Osteocyte (in vitro differentiated cells): ENCODE measurements at regions not wholly inside any gene's neighbourhood (a gene's known extent, or its start where the extent isn't known, plus 50 kb on each side); places are given as distances from the start of the nearest gene placed in this dataset.

Source experiments
- DNase-seq: peaks from one replicate; pipeline ENCODE4 v3.0.0; 2021; ENCODE audit warnings: mixed read lengths; ENCODE audit not compliant: unreplicated experiment; ENCODE audit errors: extremely low spot score
- H3K27ac Mint-ChIP-seq: one replicate; pipeline ENCODE4 v1.8.0; 2021; ENCODE audit warnings: mild to moderate bottlenecking, mixed read lengths; ENCODE audit not compliant: unreplicated experiment
- H3K27me3 Mint-ChIP-seq: one replicate; pipeline ENCODE4 v1.8.0; 2021; ENCODE audit warnings: mixed read lengths; ENCODE audit not compliant: unreplicated experiment
- H3K36me3 Mint-ChIP-seq: one replicate; pipeline ENCODE4 v1.8.0; 2021; ENCODE audit warnings: mixed read lengths; ENCODE audit not compliant: unreplicated experiment
- H3K4me1 Mint-ChIP-seq: one replicate; pipeline ENCODE4 v1.8.0; 2021; ENCODE audit warnings: mixed read lengths; ENCODE audit not compliant: unreplicated experiment
- H3K4me3 Mint-ChIP-seq: one replicate; pipeline ENCODE4 v1.8.0; 2021; ENCODE audit warnings: mild to moderate bottlenecking, moderate library complexity, mixed read lengths; ENCODE audit not compliant: unreplicated experiment
- H3K9me3 Mint-ChIP-seq: one replicate; pipeline ENCODE4 v1.8.0; 2021; ENCODE audit warnings: mixed read lengths; ENCODE audit not compliant: unreplicated experiment
- CTCF ChIP-seq: fragments of 200-600 bp; sonication (generic); IDR thresholded peaks from 2 replicates; pipeline ENCODE4 v1.5.0; 2021; ENCODE audit warnings: antibody characterized with exemption, mild to moderate bottlenecking, moderate library complexity

GRCh38 chr1:217921126-217921904 lies 290.2 kb downstream of the SPATA17 start:
- no peak overlapping the region for H3K4me3 Mint-ChIP-seq
- no peaks in the 10 kb centered on the region for H3K27me3 Mint-ChIP-seq
- no peak for DNase-seq
- no peaks in the 10 kb centered on the region for H3K36me3 Mint-ChIP-seq
- H3K27ac Mint-ChIP-seq = no peak overlapping the region
- TF ChIP-seq CTCF = no peak
- no peaks in the 10 kb centered on the region for H3K4me1 Mint-ChIP-seq
- no peaks in the 10 kb centered on the region for H3K9me3 Mint-ChIP-seq

- no peaks in the 10 kb centered on the region for H3K36me3 Mint-ChIP-seq
- H3K27me3 Mint-ChIP-seq = no peaks in the 10 kb centered on the region
Measured at GRCh38 chr1:217924924-217925323, 293.8 kb downstream of the SPATA17 start.

DNA sequence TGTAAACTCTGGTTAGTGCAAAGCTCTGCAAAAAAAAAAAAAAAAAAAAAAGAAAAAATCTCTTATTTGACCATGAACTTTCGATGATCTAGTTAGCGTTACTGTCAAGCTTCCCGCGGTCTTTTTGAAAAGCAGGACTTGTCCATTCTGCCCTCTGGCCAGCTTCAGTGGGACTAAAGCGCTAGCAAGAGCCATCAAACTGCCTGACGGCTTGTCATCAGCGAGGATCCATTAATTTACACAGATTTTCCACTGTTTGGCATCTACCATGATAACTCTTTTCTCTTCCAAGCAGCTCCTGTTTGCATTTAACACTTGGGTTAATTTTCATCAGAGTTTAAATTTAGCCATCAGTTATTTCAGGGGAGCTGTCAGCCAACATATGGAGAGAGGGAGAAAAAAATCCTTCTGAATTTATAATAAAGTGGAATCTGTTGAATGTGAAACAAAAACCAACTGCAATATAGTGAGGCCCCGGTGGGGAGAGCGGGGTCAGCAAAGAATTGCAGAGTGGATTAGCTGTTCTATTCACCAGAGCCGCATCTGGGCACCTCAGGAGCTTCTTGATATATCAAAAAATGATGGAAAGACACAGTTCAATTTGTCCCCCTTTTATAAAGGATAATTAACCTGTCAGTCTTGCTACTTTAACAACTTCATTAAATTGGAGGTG lies 298.2 kb downstream of the SPATA17 start:
- peaks cover 4% of the 10 kb centered on the region for H3K27me3 Mint-ChIP-seq
- TF ChIP-seq CTCF = no peak
- no peak overlapping the region for H3K27ac Mint-ChIP-seq
- H3K9me3 Mint-ChIP-seq = no peaks in the 10 kb centered on the region
- DNase-seq = no peak
- H3K36me3 Mint-ChIP-seq = no peaks in the 10 kb centered on the region
- H3K4me3 Mint-ChIP-seq = no peak overlapping the region
- H3K4me1 Mint-ChIP-seq = no peaks in the 10 kb centered on the region

More at GRCh38 chr1:217924924-217925323, 293.8 kb downstream of the SPATA17 start:
- TF ChIP-seq CTCF = no peak
- no peak for DNase-seq
- Mint-ChIP-seq H3K4me3 (no peak overlapping the region), H3K27ac (no peak overlapping the region), H3K4me1 (no peaks in the 10 kb centered on the region), H3K9me3 (no peaks in the 10 kb centered on the region)

DNA sequence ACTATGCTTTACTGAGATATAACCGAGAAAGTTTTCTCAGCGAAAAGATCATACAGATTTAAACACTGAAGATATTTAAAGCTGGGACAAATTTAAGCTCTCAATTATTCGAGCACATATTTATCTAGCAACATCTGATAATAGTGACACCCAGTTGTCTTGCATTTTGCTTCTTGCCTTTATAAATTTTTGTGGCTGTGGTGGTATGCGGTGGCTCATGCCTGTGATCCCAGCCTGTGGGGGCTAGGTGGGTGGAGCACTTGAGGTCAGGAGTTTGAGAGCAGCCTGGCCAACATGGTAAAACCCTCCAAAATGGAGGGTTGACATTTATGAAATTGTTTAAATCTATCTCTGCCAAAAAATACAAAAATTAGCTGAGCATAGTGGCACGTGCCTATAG lies 312.2 kb downstream of the SPATA17 start:
- H3K27ac Mint-ChIP-seq = no peak overlapping the region
- TF ChIP-seq CTCF = no peak
- no peaks in the 10 kb centered on the region for H3K36me3 Mint-ChIP-seq
- DNase-seq = no peak
- H3K27me3 Mint-ChIP-seq = peaks cover 13% of the 10 kb centered on the region
- no peaks in the 10 kb centered on the region for H3K4me1 Mint-ChIP-seq
- no peak overlapping the region for H3K4me3 Mint-ChIP-seq
- H3K9me3 Mint-ChIP-seq = no peaks in the 10 kb centered on the region

- H3K4me1 Mint-ChIP-seq = no peaks in the 10 kb centered on the region
- H3K4me3 Mint-ChIP-seq = no peak overlapping the region
- no peaks in the 10 kb centered on the region for H3K36me3 Mint-ChIP-seq
- peaks cover 11% of the 10 kb centered on the region for H3K27me3 Mint-ChIP-seq
- H3K27ac Mint-ChIP-seq = no peak overlapping the region
- no peak for DNase-seq
- no peak for TF ChIP-seq CTCF
- H3K9me3 Mint-ChIP-seq = no peaks in the 10 kb centered on the region
Measured at GRCh38 chr1:217944550-217944949, 313.4 kb downstream of the SPATA17 start.
